HG03064 (cell line): ENCODE measurements at regions not wholly inside any gene's neighbourhood (a gene's known extent, or its start where the extent isn't known, plus 50 kb on each side); places are given as distances from the start of the nearest gene placed in this dataset.
"Not testable (repeated sequence)": the region's sequence is repeated elsewhere in the genome, so short reads cannot be mapped to it uniquely, and the experiment has no call there.

Source experiments
- ATAC-seq: cut with Tn5 transposase; IDR thresholded peaks from one replicate; pipeline ENCODE4 v1.9.1; 2021; ENCODE audit warnings: low read depth; ENCODE audit not compliant: unreplicated experiment

GRCh38 chr15:21718108-21718507 lies 159.4 kb downstream of the POTEB start:
- peak; percentile 77 for ATAC-seq

GRCh38 chr15:21717661-21718060 lies 159.9 kb downstream of the POTEB start:
- ATAC-seq: peak; percentile 22

- ATAC-seq: peak; percentile 93
These were observed 172.1 kb downstream of the POTEB start for GRCh38 chr15:21705480-21705879.

GRCh38 chr15:21698620-21699019 lies 178.9 kb downstream of the POTEB start:
- not testable (repeated sequence) for ATAC-seq

- not testable (repeated sequence) for ATAC-seq
These were observed 182.4 kb downstream of the POTEB start for GRCh38 chr15:21695089-21695488.

- ATAC-seq: not testable (repeated sequence)
These were observed 184.9 kb downstream of the POTEB start for GRCh38 chr15:21692471-21693102.

- peak; percentile 79 for ATAC-seq
These were observed 216.6 kb upstream of the POTEB3 start for GRCh38 chr15:21656798-21657397.

- peak; percentile 28 for ATAC-seq
These were observed 215.9 kb upstream of the POTEB3 start for GRCh38 chr15:21656114-21656746.

- ATAC-seq: not testable (repeated sequence)
These were observed 213.4 kb upstream of the POTEB3 start for GRCh38 chr15:21653707-21654106.

GRCh38 chr15:21638770-21639169 lies 198.5 kb upstream of the POTEB3 start:
- ATAC-seq: not testable (repeated sequence)

- ATAC-seq: not testable (repeated sequence)
These were observed 186.4 kb upstream of the POTEB3 start for GRCh38 chr15:21626694-21627093.

GRCh38 chr15:21609223-21609622 lies 168.9 kb upstream of the POTEB3 start:
- not testable (repeated sequence) for ATAC-seq

- ATAC-seq: not testable (repeated sequence)
These were observed 125.1 kb upstream of the POTEB3 start for GRCh38 chr15:21565426-21565825.

GRCh38 chr15:21551809-21552208 lies 111.5 kb upstream of the POTEB3 start:
- ATAC-seq: not testable (repeated sequence)

GRCh38 chr15:21546182-21546903 lies 106.0 kb upstream of the POTEB3 start:
- not testable (repeated sequence) for ATAC-seq

GRCh38 chr15:21532785-21533184 lies 92.5 kb upstream of the POTEB3 start:
- not testable (repeated sequence) for ATAC-seq

GRCh38 chr15:21516248-21516647 lies 75.9 kb upstream of the POTEB3 start:
- not testable (repeated sequence) for ATAC-seq

GRCh38 chr15:21515296-21515695 lies 75.0 kb upstream of the POTEB3 start:
- ATAC-seq: not testable (repeated sequence)

GRCh38 chr15:21503021-21503420 lies 62.7 kb upstream of the POTEB3 start:
- not testable (repeated sequence) for ATAC-seq
